ENCODE measurements at regions not wholly inside any gene's neighbourhood (a gene's known extent, or its start where the extent isn't known, plus 50 kb on each side); places are given as distances from the start of the nearest gene placed in this dataset.

GRCh38 chr18:42340423-42341009, 385.5 kb downstream of the PIK3C3 start:
- Histone ChIP-seq H3K4me3 (no peak overlapping the region), H3K9me3 (no peaks in the 10 kb centered on the region), H3K27me3 (no peaks in the 10 kb centered on the region), H3K4me1 (no peaks in the 10 kb centered on the region), H3K27ac (no peak overlapping the region), H3K36me3 (ENCODE audit: low read depth, missing control alignments) (no peaks in the 10 kb centered on the region)
- no peak for DNase-seq
- TF ChIP-seq CTCF (IDR thresholded peaks at IDR 0.05) = no peak
- TF ChIP-seq POLR2A (IDR thresholded peaks at IDR 0.05) = no peak
- intact Hi-C loops (cut with DNase I; ENCODE audit: low total_unique reads) = no loop called here
- 84 to 91% methylated on average over 3 of the region's 3 CpGs for WGBS, 2 donors

- Histone ChIP-seq H3K9me3 (no peaks in the 10 kb centered on the region), H3K27me3 (no peaks in the 10 kb centered on the region), H3K4me1 (no peaks in the 10 kb centered on the region), H3K27ac (no peak overlapping the region), H3K4me3 (no peak overlapping the region), H3K36me3 (ENCODE audit: low read depth, missing control alignments) (no peaks in the 10 kb centered on the region)
- DNase-seq = no peak
- TF ChIP-seq POLR2A (IDR thresholded peaks at IDR 0.05) (no peak), CTCF (IDR thresholded peaks at IDR 0.05) (no peak)
- intact Hi-C loops (cut with DNase I; ENCODE audit: low total_unique reads) = no loop called here
- WGBS, 2 donors = 56 to 60% methylated on average over 1 of the region's 1 CpG
These were observed 386.4 kb downstream of the PIK3C3 start for GRCh38 chr18:42341423-42341822.

GRCh38 chr18:42348722-42349121, 393.7 kb downstream of the PIK3C3 start:
- TF ChIP-seq CTCF (IDR thresholded peaks at IDR 0.05) (no peak), POLR2A (IDR thresholded peaks at IDR 0.05) (no peak)
- Histone ChIP-seq H3K27ac (no peak overlapping the region), H3K27me3 (no peaks in the 10 kb centered on the region), H3K4me3 (no peak overlapping the region), H3K9me3 (no peaks in the 10 kb centered on the region), H3K36me3 (ENCODE audit: low read depth, missing control alignments) (no peaks in the 10 kb centered on the region), H3K4me1 (no peaks in the 10 kb centered on the region)
- no peak for DNase-seq
- WGBS, 2 donors = 72 to 83% methylated on average over 2 to 5 of the region's 5 CpGs
- intact Hi-C loops (cut with DNase I; ENCODE audit: low total_unique reads) = no loop called here

- Histone ChIP-seq H3K27me3 (no peaks in the 10 kb centered on the region), H3K4me3 (no peak overlapping the region), H3K4me1 (no peaks in the 10 kb centered on the region), H3K9me3 (no peaks in the 10 kb centered on the region), H3K27ac (no peak overlapping the region), H3K36me3 (ENCODE audit: low read depth, missing control alignments) (no peaks in the 10 kb centered on the region)
- 71 to 81% methylated on average over 2 of the region's 2 CpGs for WGBS, 2 donors
- no peak for DNase-seq
- TF ChIP-seq POLR2A (IDR thresholded peaks at IDR 0.05) = no peak
- TF ChIP-seq CTCF (IDR thresholded peaks at IDR 0.05) = no peak
- intact Hi-C loops (cut with DNase I; ENCODE audit: low total_unique reads) = no loop called here
These were observed 396.4 kb downstream of the PIK3C3 start for GRCh38 chr18:42351455-42351854.

GRCh38 chr18:42360716-42361115, 405.7 kb downstream of the PIK3C3 start:
- no peak for DNase-seq
- H3K4me1 ChIP-seq = no peaks in the 10 kb centered on the region
- no peaks in the 10 kb centered on the region for H3K36me3 ChIP-seq (ENCODE audit: low read depth, missing control alignments)
- no peaks in the 10 kb centered on the region for H3K27me3 ChIP-seq
- TF ChIP-seq CTCF (IDR thresholded peaks at IDR 0.05) = no peak
- TF ChIP-seq POLR2A (IDR thresholded peaks at IDR 0.05) = no peak
- intact Hi-C loops (cut with DNase I; ENCODE audit: low total_unique reads) = no loop called here
- no peaks in the 10 kb centered on the region for H3K9me3 ChIP-seq
- H3K27ac ChIP-seq = no peak overlapping the region
- H3K4me3 ChIP-seq = no peak overlapping the region

Measured in testis (tissue), 2 donors.